IMR-90 (cell line): ENCODE measurements at regions not wholly inside any gene's neighbourhood (a gene's known extent, or its start where the extent isn't known, plus 50 kb on each side); places are given as distances from the start of the nearest gene placed in this dataset.

Source experiments
- ATAC-seq: fragments of 200-7000 bp; cut with Tn5 transposase; 2 replicates; pipeline ENCODE4 v1.9.1; 2020; ENCODE audit warnings: low read depth, mild to moderate bottlenecking, moderate library complexity
- BruUV-seq: library from RNA; stranded (reverse); fragments of 400-500 nt; replicated peaks from 2 replicates; lab custom pipeline; 2021; lab: Mats Ljungman, UMichigan
- CTCF ChIA-PET: fragments of 300-600 bp; formaldehyde crosslinking; extraction: SDS; loops from one replicate; lab custom pipeline; 2021; ENCODE audit warnings: antibody characterized with exemption; lab: Yijun Ruan, JAX
- POLR2A ChIA-PET: fragments of 300-600 bp; sonication (Branson Sonifier 250); formaldehyde crosslinking; loops from one replicate; lab custom pipeline; 2022; ENCODE audit warnings: antibody characterized with exemption; ENCODE audit not compliant: unreplicated experiment; lab: Charles Lee
- DNase-seq: peaks from one replicate; pipeline ENCODE4 v3.0.0; 2013
- H2AFZ ChIP-seq: replicated peaks from 2 replicates; pipeline ENCODE3; 2013; ENCODE audit warnings: low read length, mild to moderate bottlenecking; ENCODE audit not compliant: poor library complexity
- H2AK5ac ChIP-seq: 2 replicates; pipeline ENCODE4 v1.6.1; 2013; ENCODE audit warnings: low read depth, low read length, inconsistent platforms
- H2AK9ac ChIP-seq: replicated peaks from 2 replicates; pipeline ENCODE3; 2013; ENCODE audit warnings: mild to moderate bottlenecking, low read depth, low read length, moderate library complexity; ENCODE audit not compliant: poor library complexity
- H2BK120ac ChIP-seq: 2 replicates; pipeline ENCODE4 v1.6.1; 2013; ENCODE audit warnings: low read depth, low read length, inconsistent platforms
- H2BK15ac ChIP-seq: 3 replicates; pipeline ENCODE4 v1.6.1; 2013; ENCODE audit warnings: low read depth, low read length, inconsistent platforms
- H2BK20ac ChIP-seq: 2 replicates; pipeline ENCODE4 v1.6.1; 2013; ENCODE audit warnings: low read depth, mild to moderate bottlenecking, inconsistent platforms, low read length, moderate library complexity
- H2BK5ac ChIP-seq: 2 replicates; pipeline ENCODE4 v1.6.1; 2013; ENCODE audit warnings: mild to moderate bottlenecking, low read depth, low read length, inconsistent platforms; ENCODE audit not compliant: poor library complexity, severe bottlenecking
- H3K14ac ChIP-seq: replicated peaks from 2 replicates; pipeline ENCODE4 v1.6.1; 2013; ENCODE audit warnings: low read depth, low read length, inconsistent platforms
- H3K18ac ChIP-seq: 2 replicates; pipeline ENCODE4 v1.6.1; 2013; ENCODE audit warnings: low read depth, low read length, control low read depth
- H3K23ac ChIP-seq: 2 replicates; pipeline ENCODE4 v1.6.1; 2013; ENCODE audit warnings: low read depth, low read length, inconsistent platforms
- H3K27ac ChIP-seq: 2 replicates; pipeline ENCODE4 v1.5.1; 2013; ENCODE audit warnings: mild to moderate bottlenecking, control low read depth, low read length; ENCODE audit not compliant: insufficient read depth
- H3K27me3 ChIP-seq: 2 replicates; pipeline ENCODE4 v1.6.1; 2013; ENCODE audit warnings: low read length; ENCODE audit not compliant: control insufficient read depth, insufficient read depth
- H3K36me3 ChIP-seq: 2 replicates; pipeline ENCODE4 v1.6.1; 2013; ENCODE audit warnings: low read length, mixed read lengths; ENCODE audit not compliant: control insufficient read depth, insufficient read depth
- H3K4ac ChIP-seq: 2 replicates; pipeline ENCODE4 v1.6.1; 2013; ENCODE audit warnings: low read depth, low read length, inconsistent platforms
- H3K4me1 ChIP-seq: 2 replicates; pipeline ENCODE4 v1.6.1; 2013; ENCODE audit warnings: low read length, mixed read lengths; ENCODE audit not compliant: control insufficient read depth, insufficient read depth
- H3K4me2 ChIP-seq: 2 replicates; pipeline ENCODE4 v1.6.1; 2013; ENCODE audit warnings: low read depth, mild to moderate bottlenecking, control low read depth, low read length, moderate library complexity
- H3K4me3 ChIP-seq: 2 replicates; pipeline ENCODE4 v1.5.1; 2013; ENCODE audit warnings: low read depth, mild to moderate bottlenecking, control low read depth, low read length, moderate library complexity; ENCODE audit not compliant: insufficient read depth
- H3K56ac ChIP-seq: 2 replicates; pipeline ENCODE4 v1.6.1; 2013; ENCODE audit warnings: low read length, inconsistent platforms; ENCODE audit not compliant: insufficient read depth; ENCODE audit errors: extremely low read depth
- H3K79me1 ChIP-seq, 2 experiments: 2 replicates each; pipeline ENCODE4 v1.6.1; 2013; ENCODE audit warnings: low read length in 2 of 2, inconsistent platforms in 1 of 2, low read depth in 1 of 2
- H3K9ac ChIP-seq: 2 replicates; pipeline ENCODE4 v1.6.1; 2013; ENCODE audit warnings: low read depth, low read length, control low read depth
- H3K9me1 ChIP-seq: 2 replicates; pipeline ENCODE4 v1.6.1; 2013; ENCODE audit warnings: low read length, inconsistent platforms; ENCODE audit not compliant: insufficient read depth
- H3K9me3 ChIP-seq: 2 replicates; pipeline ENCODE4 v1.6.1; 2013; ENCODE audit warnings: low read length; ENCODE audit not compliant: control insufficient read depth, insufficient read depth
- H4K20me1 ChIP-seq: 2 replicates; pipeline ENCODE4 v1.6.1; 2013; ENCODE audit warnings: low read length, inconsistent platforms; ENCODE audit not compliant: insufficient read depth
- H4K5ac ChIP-seq: 2 replicates; pipeline ENCODE4 v1.6.1; 2013; ENCODE audit warnings: mild to moderate bottlenecking, low read depth, low read length, control low read depth
- H4K8ac ChIP-seq, 2 experiments: 2 replicates each; pipeline ENCODE4 v1.6.1; 2013; ENCODE audit warnings: low read depth in 2 of 2, low read length in 2 of 2, control low read depth in 1 of 2, inconsistent platforms in 1 of 2
- H4K91ac ChIP-seq: 2 replicates; pipeline ENCODE4 v1.6.1; 2013; ENCODE audit warnings: low read depth, low read length, inconsistent platforms; ENCODE audit not compliant: insufficient read depth
- CEBPB ChIP-seq: IDR thresholded peaks from 2 replicates; pipeline ENCODE4 v1.6.1; 2012; ENCODE audit warnings: low read depth, low read length, improper control_type of control experiment
- MXI1 ChIP-seq: IDR thresholded peaks from 2 replicates; pipeline ENCODE4 v1.6.1; 2012; ENCODE audit warnings: low read depth, mild to moderate bottlenecking, low read length, moderate library complexity, borderline replicate concordance
- WGBS, 2 experiments: methylation state at CpG; one replicate each; pipeline versions ENCODE4 v1.1.5 to v1.1.7; 2013; ENCODE audit warnings: missing lambda C conversion rate in 2 of 2; ENCODE audit not compliant: insufficient read length in 1 of 2; ENCODE audit errors: extremely low coverage in 2 of 2; 5-methylcytosine and 5-hydroxymethylcytosine counted together
- dilution Hi-C: fragments of 300-500 bp; cut with HindIII; formaldehyde crosslinking; loops from one replicate; pipeline ENCODE4 v1.14.3; 2018; ENCODE audit warnings: low sequenced_read_pairs; ENCODE audit not compliant: unreplicated experiment
- in situ Hi-C: fragments of 300-500 bp; cut with MboI; formaldehyde crosslinking; loops from 3 replicates; pipeline ENCODE4 v1.14.3; 2019; ENCODE audit warnings: low sequenced_read_pairs, inconsistent platforms, mixed read lengths
- intact Hi-C: fragments of 100-400 bp; cut with micrococcal nuclease; formaldehyde crosslinking; loops from 2 replicates; pipeline ENCODE4 v1.10.0; 2022

DNA sequence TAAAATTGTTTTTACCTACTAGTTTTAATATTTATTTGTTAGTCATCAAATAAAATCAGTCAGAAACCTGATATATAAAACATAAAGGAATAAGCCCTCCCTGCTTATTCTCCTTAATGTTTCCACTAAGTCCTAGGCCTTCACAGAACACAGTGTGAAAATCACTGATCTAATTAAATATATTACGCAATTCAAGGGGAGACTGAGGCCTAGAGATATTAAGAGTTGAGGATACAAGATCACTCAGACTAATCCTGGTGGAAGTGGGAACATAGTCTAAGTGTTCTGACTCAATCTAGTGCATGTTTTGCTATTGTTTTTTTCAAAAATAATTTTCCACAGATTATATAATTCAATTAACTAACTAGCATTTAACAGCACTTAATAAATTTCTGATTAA, 401.1 kb downstream of the SLCO4C1 start:
- dilution Hi-C loops (no loop called here), intact Hi-C loops (no loop called here), in situ Hi-C loops (no loop called here)
- H3K14ac ChIP-seq, result no peak overlapping the region
- H3K9me3 ChIP-seq, result peaks cover 5% of the 10 kb centered on the region; the same call in 1 of the 2 replicates
- TF ChIP-seq CEBPB, result peak; percentile 81
- no peak for TF ChIP-seq MXI1
- no peak overlapping the region for H4K8ac ChIP-seq
- no peak overlapping the region for H2BK120ac ChIP-seq
- ATAC-seq (no peak), DNase-seq (no peak)
- H2AK9ac ChIP-seq, result no peak overlapping the region
- H3K79me1 ChIP-seq, result no peaks in the 10 kb centered on the region
- H3K18ac ChIP-seq, result no peak overlapping the region
- no peaks in the 10 kb centered on the region for H3K9me1 ChIP-seq
- no peak overlapping the region for H3K4me3 ChIP-seq
- H3K27me3 ChIP-seq, result no peaks in the 10 kb centered on the region
- no peaks in the 10 kb centered on the region for H3K36me3 ChIP-seq
- ChIA-PET CTCF (no interaction called here), POLR2A (no interaction called here)
- H3K4me2 ChIP-seq, result no peak overlapping the region
- no CpG with 5 or more reads among the region's 1 CpG for WGBS, 2 experiments
- H2BK20ac ChIP-seq, result no peak overlapping the region
- no peak overlapping the region for H4K91ac ChIP-seq
- no peak overlapping the region for H2BK5ac ChIP-seq
- H2AFZ ChIP-seq, result no peak overlapping the region
- H4K5ac ChIP-seq, result no peak overlapping the region
- no peak overlapping the region for H3K27ac ChIP-seq
- no TSS peak for BruUV-seq
- no peak overlapping the region for H3K56ac ChIP-seq
- H3K4me1 ChIP-seq, result no peaks in the 10 kb centered on the region
- H4K20me1 ChIP-seq, result no peaks in the 10 kb centered on the region
- H2BK15ac ChIP-seq, result no peak overlapping the region
- no peak overlapping the region for H3K9ac ChIP-seq
- H2AK5ac ChIP-seq, result no peak overlapping the region
- H3K23ac ChIP-seq, result no peak overlapping the region
- no peak overlapping the region for H3K4ac ChIP-seq
